ENCODE measurements at regions not wholly inside any gene's neighbourhood (a gene's known extent, or its start where the extent isn't known, plus 50 kb on each side); places are given as distances from the start of the nearest gene placed in this dataset.

- no peak for TF ChIP-seq FOXA2 (IDR thresholded peaks at IDR 0.05)
- no peak for TF ChIP-seq NR2F2 (IDR thresholded peaks at IDR 0.05)
- no peak for TF ChIP-seq ZBTB33 (IDR thresholded peaks at IDR 0.05)
- no peak for TF ChIP-seq RAD21 (IDR thresholded peaks at IDR 0.05)
- no peak for TF ChIP-seq ATF3 (IDR thresholded peaks at IDR 0.05)
- no peak for TF ChIP-seq GABPA (IDR thresholded peaks at IDR 0.05 in 1 of 2, conservative IDR thresholded peaks at IDR 0.05 in 1 of 2)
- TF ChIP-seq SP1 (IDR thresholded peaks at IDR 0.05) = no peak
- no peak for TF ChIP-seq TAF1 (conservative IDR thresholded peaks at IDR 0.05)
- TF ChIP-seq FOXA1 (IDR thresholded peaks at IDR 0.05) = no peak
- TF ChIP-seq HNF4G (IDR thresholded peaks at IDR 0.05) = no peak
- Histone ChIP-seq H3K27me3 (ENCODE audit: control insufficient read depth in 4 of 4, insufficient read depth in 4 of 4, low read length in 3 of 4) (no peaks in the 10 kb centered on the region), H3K4me1 (ENCODE audit: control insufficient read depth in 4 of 4, insufficient read depth in 4 of 4, low read length in 3 of 4) (no peaks in the 10 kb centered on the region), H3K36me3 (ENCODE audit: control insufficient read depth in 4 of 4, insufficient read depth in 3 of 4, low read depth in 1 of 4, low read length in 3 of 4) (no peaks in the 10 kb centered on the region), H3K27ac (ENCODE audit: low read depth in 1 of 2, low read length in 2 of 2) (no peak overlapping the region), H3K9ac (ENCODE audit: low read depth in 1 of 2, low read length in 2 of 2) (no peak overlapping the region), H3K4me3 (ENCODE audit: low read depth in 1 of 3, low read length in 3 of 3) (no peak overlapping the region), H3K9me3 (ENCODE audit: control insufficient read depth in 4 of 4, low read length in 3 of 4) (no peaks in the 10 kb centered on the region)
- no peak for DNase-seq (ENCODE audit: low spot score)
- 44% methylated on average over 1 of the region's 1 CpG for WGBS
Observed at GRCh38 chr1:30609999-30610345, 113.4 kb downstream of the MATN1 start.

GRCh38 chr1:30609336-30609998, 113.9 kb downstream of the MATN1 start:
- no peak overlapping the region for H3K9ac ChIP-seq (ENCODE audit: low read depth in 1 of 2, low read length in 2 of 2)
- no peaks in the 10 kb centered on the region for H3K4me1 ChIP-seq (ENCODE audit: control insufficient read depth in 4 of 4, insufficient read depth in 4 of 4, low read length in 3 of 4)
- H3K27ac ChIP-seq (ENCODE audit: low read depth in 1 of 2, low read length in 2 of 2) = no peak overlapping the region
- no peaks in the 10 kb centered on the region for H3K27me3 ChIP-seq (ENCODE audit: control insufficient read depth in 4 of 4, insufficient read depth in 4 of 4, low read length in 3 of 4)
- H3K4me3 ChIP-seq (ENCODE audit: low read depth in 1 of 3, low read length in 3 of 3) = no peak overlapping the region
- 74% methylated on average over 9 of the region's 9 CpGs for WGBS
- DNase-seq (ENCODE audit: low spot score) = no peak
- TF ChIP-seq JUND (IDR thresholded peaks at IDR 0.05) = no peak
- no peak for TF ChIP-seq ATF3 (IDR thresholded peaks at IDR 0.05)
- TF ChIP-seq YY1 (IDR thresholded peaks at IDR 0.05) = no peak
- no peak for TF ChIP-seq EGR1 (IDR thresholded peaks at IDR 0.05; ENCODE audit: low read depth in 2 of 2)
- TF ChIP-seq NR2F2 (IDR thresholded peaks at IDR 0.05) = no peak
- no peak for TF ChIP-seq MAX (IDR thresholded peaks at IDR 0.05)
- no peak for TF ChIP-seq HNF4G (IDR thresholded peaks at IDR 0.05)
- TF ChIP-seq HNF4A (conservative IDR thresholded peaks at IDR 0.05) = no peak
- TF ChIP-seq SP1 (IDR thresholded peaks at IDR 0.05) = no peak
- no peak for TF ChIP-seq FOXA1 (IDR thresholded peaks at IDR 0.05)
- no peak for TF ChIP-seq FOXA2 (IDR thresholded peaks at IDR 0.05)
- no peak for TF ChIP-seq TAF1 (conservative IDR thresholded peaks at IDR 0.05)
- no peak for TF ChIP-seq GABPA (IDR thresholded peaks at IDR 0.05 in 1 of 2, conservative IDR thresholded peaks at IDR 0.05 in 1 of 2)
- H3K9me3 ChIP-seq (ENCODE audit: control insufficient read depth in 4 of 4, low read length in 3 of 4) = no peaks in the 10 kb centered on the region
- H3K36me3 ChIP-seq (ENCODE audit: control insufficient read depth in 4 of 4, insufficient read depth in 3 of 4, low read depth in 1 of 4, low read length in 3 of 4) = no peaks in the 10 kb centered on the region

GRCh38 chr1:30607723-30608122, 115.7 kb downstream of the MATN1 start:
- Histone ChIP-seq H3K4me1 (ENCODE audit: control insufficient read depth in 4 of 4, insufficient read depth in 4 of 4, low read length in 3 of 4) (no peaks in the 10 kb centered on the region), H3K36me3 (ENCODE audit: control insufficient read depth in 4 of 4, insufficient read depth in 3 of 4, low read depth in 1 of 4, low read length in 3 of 4) (no peaks in the 10 kb centered on the region), H3K27me3 (ENCODE audit: control insufficient read depth in 4 of 4, insufficient read depth in 4 of 4, low read length in 3 of 4) (no peaks in the 10 kb centered on the region), H3K4me3 (ENCODE audit: low read depth in 1 of 3, low read length in 3 of 3) (no peak overlapping the region), H3K9me3 (ENCODE audit: control insufficient read depth in 4 of 4, low read length in 3 of 4) (no peaks in the 10 kb centered on the region), H3K27ac (ENCODE audit: low read depth in 1 of 2, low read length in 2 of 2) (no peak overlapping the region), H3K9ac (ENCODE audit: low read depth in 1 of 2, low read length in 2 of 2) (no peak overlapping the region)
- DNase-seq (ENCODE audit: low spot score) = no peak
- 77% methylated on average over 5 of the region's 5 CpGs for WGBS
- TF ChIP-seq FOXA1 (IDR thresholded peaks at IDR 0.05) = no peak
- no peak for TF ChIP-seq TAF1 (conservative IDR thresholded peaks at IDR 0.05)
- no peak for TF ChIP-seq EGR1 (IDR thresholded peaks at IDR 0.05; ENCODE audit: low read depth in 2 of 2)
- TF ChIP-seq YY1 (IDR thresholded peaks at IDR 0.05) = no peak
- TF ChIP-seq CTCF (IDR thresholded peaks at IDR 0.05; ENCODE audit: low read depth, low read length, missing input control) = no peak
- TF ChIP-seq RXRA (IDR thresholded peaks at IDR 0.05) = no peak
- TF ChIP-seq HNF4A (conservative IDR thresholded peaks at IDR 0.05) = no peak
- no peak for TF ChIP-seq ATF3 (IDR thresholded peaks at IDR 0.05)
- TF ChIP-seq NR2F2 (IDR thresholded peaks at IDR 0.05) = no peak
- TF ChIP-seq RAD21 (IDR thresholded peaks at IDR 0.05) = no peak
- no peak for TF ChIP-seq GABPA (IDR thresholded peaks at IDR 0.05 in 1 of 2, conservative IDR thresholded peaks at IDR 0.05 in 1 of 2)
- TF ChIP-seq SP1 (IDR thresholded peaks at IDR 0.05) = no peak
- TF ChIP-seq REST (IDR thresholded peaks at IDR 0.05) = no peak
